HL-60/S4 treated with phorbol 12-myristate 13-acetate at 8.2 ng/mL for 4 days and 3 days (cell line): ENCODE measurements at regions not wholly inside any gene's neighbourhood (a gene's known extent, or its start where the extent isn't known, plus 50 kb on each side); places are given as distances from the start of the nearest gene placed in this dataset.
"Not testable (repeated sequence)": the region's sequence is repeated elsewhere in the genome, so short reads cannot be mapped to it uniquely, and the experiment has no call there.

Experiments used
- in situ Hi-C: fragments of 300-500 bp; cut with MboI; formaldehyde crosslinking; loops from 2 replicates; pipeline ENCODE4 v1.15.0; 2022; ENCODE audit warnings: low sequenced_read_pairs

DNA sequence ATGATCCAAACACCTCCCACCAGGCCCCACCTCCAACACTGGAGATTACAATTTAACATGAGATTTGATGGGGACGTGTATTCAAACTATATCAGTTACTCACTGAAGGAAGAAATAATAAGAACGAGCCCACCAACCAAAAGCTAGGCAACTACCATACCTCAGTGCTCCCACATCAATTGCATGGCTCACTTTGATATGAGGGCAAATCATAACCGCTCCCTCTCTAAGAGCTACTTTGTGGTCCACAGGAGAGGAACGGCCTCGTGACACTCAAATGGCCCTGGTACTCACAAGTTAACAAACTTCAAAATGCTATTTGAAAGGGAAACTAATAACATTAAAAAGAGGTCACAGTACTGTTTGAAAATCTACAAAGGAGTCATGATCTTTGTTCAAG lies 170.7 kb upstream of the SLC7A11 start:
- in situ Hi-C loops, result no loop called here

GRCh38 chr4:138410266-138410665 lies 168.1 kb upstream of the SLC7A11 start:
- in situ Hi-C loops, result no loop called here

DNA sequence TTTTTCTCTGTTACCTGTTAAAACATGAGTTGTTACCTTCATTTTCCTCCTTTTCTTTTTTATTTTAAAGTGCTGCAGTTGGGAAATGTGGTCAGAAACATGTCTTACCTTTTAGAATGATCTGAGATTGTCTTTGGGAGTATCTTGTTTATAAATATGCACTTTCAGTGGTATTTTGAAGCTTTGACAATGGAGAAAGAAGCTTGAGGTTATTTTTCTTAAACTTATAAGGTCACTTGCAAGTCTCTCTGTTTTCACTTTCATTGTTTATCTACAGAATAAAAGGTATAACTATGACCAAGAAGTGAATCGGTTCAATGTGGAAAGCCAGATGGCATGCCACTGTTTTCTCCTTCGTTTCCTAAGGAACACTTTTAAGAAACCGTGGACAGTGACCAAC lies 167.5 kb upstream of the SLC7A11 start:
- in situ Hi-C loops, result no loop called here

- in situ Hi-C loops, result no loop called here
Measured at GRCh38 chr4:138408758-138409157, 166.6 kb upstream of the SLC7A11 start.

DNA sequence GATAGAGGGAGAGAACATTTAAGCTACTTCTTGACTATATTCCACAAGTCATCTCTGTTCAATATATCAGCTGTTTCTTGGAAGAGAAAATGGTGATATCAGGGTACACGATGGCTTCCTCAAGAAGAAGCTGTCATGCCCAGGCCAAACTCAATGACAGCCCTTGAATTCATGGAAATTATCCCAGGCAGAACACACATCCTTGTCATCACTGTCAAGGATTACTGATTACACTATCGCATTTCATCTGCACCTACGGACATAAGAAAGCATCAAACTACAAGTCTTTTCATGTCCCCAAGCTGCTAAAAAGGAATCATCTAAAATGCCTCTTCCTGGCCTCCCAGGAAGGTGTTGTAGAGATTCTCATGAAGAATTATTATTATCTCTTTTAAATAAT lies 165.2 kb upstream of the SLC7A11 start:
- in situ Hi-C loops, result no loop called here

GRCh38 chr4:138406876-138407275 lies 164.7 kb upstream of the SLC7A11 start:
- in situ Hi-C loops, result no loop called here

GRCh38 chr4:138405934-138406567 lies 163.9 kb upstream of the SLC7A11 start:
- in situ Hi-C loops, result no loop called here

DNA sequence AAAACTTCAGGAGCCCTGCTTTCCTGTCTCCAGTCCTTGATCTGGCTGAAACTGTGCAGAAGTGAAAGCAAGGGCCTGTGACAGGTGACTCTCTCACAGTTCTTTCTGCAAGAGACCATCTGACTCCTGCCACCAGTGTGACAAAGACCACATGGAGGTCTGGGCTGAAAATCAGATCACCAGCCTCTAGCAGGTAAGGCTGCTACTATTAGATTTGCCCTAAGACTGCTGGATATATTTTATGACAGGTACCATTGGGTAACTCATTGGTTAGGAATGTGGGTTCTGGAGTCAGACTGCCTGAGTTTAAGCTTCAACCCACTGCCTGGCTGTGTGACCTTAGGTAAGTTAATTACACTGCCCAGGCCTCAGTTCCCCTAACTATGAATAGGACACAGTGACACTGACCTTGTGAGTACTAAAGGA lies 163.3 kb upstream of the SLC7A11 start:
- in situ Hi-C loops, result no loop called here

DNA sequence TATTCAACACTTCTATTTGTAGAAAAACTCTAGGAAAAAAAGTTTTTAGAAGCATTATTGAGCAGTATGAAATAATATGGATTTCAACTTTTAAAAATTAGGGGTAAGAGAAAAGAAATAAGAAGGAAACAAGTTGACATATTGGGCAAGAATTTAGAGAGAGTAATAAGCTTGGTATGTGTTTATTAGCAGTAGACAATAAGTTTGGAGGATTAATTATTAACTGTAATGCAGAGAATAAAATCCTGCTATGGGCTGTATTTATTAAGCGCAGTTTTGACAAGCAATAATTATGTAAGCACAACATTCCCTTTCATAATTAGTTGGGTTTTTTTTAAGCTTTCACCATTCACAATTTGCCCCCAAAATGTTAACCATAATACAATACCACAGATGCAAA lies 162.7 kb upstream of the SLC7A11 start:
- in situ Hi-C loops, result no loop called here

DNA sequence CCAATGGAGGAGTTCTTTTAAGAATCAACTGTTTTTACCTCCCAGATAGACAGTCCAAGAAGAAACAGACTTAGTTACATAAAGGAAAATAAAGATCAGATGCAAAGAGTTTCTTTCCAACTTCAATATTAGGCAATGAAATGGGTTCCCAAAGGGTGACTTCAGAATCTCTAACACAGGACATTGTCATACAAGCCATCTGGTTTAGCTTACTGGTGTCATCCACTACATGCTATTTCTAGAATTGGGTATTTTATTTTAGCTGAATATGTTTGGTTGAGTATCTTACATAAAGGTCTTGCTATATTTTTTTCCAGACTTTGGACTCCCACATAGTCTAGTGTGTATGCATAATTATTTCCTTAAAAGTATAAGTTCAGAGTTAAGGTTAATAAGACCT lies 162.1 kb upstream of the SLC7A11 start:
- in situ Hi-C loops, result no loop called here

GRCh38 chr4:138401334-138401733 lies 159.2 kb upstream of the SLC7A11 start:
- in situ Hi-C loops, result no loop called here

GRCh38 chr4:138400543-138400942 lies 158.4 kb upstream of the SLC7A11 start:
- in situ Hi-C loops, result no loop called here

GRCh38 chr4:138400066-138400465 lies 157.9 kb upstream of the SLC7A11 start:
- in situ Hi-C loops, result no loop called here

DNA sequence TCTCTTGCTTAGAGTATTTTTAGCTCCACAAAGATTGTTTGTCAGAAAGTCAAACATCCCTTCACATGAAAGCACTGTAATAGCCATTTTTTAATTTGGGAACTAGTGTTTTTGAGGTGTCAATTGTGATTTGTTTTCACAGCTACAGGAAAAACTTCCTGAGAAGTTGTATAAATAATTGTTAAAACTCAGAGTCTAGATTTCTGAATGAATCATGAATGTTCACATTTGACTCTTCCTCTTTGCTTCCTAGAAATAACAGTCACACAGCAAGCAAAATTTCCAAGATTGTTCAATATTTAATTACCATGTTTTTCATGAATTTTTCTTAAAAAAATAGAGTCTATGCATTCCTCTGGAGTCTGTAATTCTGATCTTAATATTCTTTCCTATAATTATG lies 156.9 kb upstream of the SLC7A11 start:
- in situ Hi-C loops, result no loop called here

DNA sequence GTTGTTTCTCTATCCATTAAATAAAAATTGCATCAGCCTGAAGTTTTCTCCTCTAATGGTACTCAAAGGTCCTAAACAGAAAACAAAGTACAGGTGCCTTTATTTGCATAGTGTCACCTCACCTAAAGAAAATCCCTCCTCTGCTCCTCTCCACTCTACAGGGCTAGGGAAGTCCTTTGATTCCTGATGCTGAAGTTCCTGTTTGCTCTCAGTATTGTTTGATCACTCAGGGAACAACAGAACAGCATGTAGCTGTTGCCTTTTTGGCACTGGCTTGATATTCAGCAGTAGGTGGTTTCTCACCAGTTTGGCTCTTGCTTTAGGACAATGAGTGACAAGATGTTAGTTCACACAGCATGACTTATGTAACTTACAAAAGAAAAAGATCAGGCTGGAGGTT lies 156.2 kb upstream of the SLC7A11 start:
- in situ Hi-C loops, result no loop called here

DNA sequence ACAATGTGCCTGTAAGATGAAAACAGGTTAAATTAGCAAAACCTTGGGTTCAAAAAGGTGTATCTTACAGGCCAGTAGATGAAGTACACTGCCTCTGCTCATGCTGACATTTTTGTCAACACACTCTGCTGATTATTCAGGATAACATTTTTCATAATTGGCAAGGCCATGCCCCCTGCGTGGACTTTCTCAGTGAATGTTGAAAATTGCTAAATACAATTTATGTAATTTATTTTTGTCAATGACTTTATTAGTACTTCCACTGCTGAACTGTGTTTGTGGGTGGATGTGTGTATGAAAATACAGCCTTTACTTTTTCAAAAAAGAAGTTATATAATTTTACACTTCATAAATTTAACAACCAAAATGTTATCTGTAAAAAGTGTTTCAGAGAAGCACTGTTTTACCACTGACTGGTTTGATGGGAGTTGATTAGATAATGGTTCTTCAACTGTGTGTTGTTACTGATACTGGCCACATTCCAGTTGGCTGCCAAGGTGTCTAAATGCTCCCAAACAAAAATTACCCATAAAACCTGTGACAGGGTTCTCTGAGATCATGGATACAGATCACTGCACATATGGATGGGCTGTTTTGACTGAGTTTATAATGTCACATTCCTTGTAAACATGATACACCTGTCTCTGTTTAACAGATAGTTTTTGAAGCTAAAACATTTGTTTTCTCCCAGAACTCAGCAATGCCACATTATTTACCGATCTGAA lies 151.9 kb upstream of the SLC7A11 start:
- in situ Hi-C loops, result no loop called here

- in situ Hi-C loops, result no loop called here
Measured at GRCh38 chr4:138392751-138393308, 150.7 kb upstream of the SLC7A11 start.

GRCh38 chr4:138389976-138390685 lies 148.0 kb upstream of the SLC7A11 start:
- in situ Hi-C loops, result no loop called here

DNA sequence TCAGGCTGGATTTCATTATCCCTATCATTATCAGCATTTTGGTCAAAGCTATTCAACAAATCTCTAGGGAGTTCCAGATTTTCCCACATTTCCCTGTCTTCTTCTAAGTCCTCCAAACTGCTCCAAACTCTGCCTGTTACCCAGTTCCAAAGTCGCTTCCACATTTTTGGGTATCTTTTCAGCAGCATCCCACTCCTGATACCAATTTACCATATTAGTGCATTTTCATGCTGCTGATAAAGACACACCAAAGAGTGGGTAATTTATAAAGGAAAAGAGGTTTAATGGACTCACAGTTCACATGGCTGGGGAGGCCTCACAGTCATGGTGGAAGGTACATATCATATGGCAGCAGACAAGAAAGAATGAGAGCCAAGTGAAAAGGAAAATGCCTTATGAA lies 132.8 kb upstream of the SLC7A11 start:
- in situ Hi-C loops, result no loop called here

DNA sequence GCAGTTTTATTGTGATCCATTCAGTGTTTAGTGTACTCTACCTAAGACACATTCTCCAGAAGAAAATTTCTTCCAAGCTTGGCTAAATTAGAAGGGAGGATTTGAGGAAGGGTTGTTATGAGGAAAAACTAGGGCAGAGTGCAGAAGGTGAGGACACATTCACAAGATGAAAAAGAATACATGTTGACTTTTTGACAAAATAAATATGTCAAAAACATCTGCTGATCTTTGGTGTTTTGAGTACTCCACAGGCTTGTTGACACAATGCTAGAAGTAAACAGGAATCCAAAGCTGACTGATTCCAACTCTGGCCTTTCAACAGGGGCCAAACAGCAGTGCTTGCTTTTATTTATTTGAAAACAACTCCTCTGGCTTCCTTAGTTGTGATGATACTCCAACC lies 125.8 kb upstream of the SLC7A11 start:
- in situ Hi-C loops, result no loop called here

DNA sequence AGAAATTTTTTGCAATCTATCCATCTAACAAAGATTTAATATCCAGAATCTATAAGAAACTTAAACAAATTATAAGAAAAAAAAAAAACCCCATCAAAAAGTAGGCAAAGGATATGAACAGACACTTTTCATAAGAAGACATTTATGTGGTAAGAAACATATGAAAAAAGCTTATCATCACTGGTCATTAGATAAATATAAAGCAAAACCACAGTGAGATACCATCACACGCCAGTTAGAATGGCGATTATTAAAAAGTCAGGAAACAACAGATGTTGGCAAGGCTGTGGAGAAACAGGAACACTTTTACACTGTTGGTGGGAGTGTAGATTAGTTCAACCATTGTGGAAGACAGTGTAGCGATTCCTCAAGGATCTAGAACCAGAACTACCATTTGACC lies 110.3 kb upstream of the SLC7A11 start:
- in situ Hi-C loops, result not testable (repeated sequence)

DNA sequence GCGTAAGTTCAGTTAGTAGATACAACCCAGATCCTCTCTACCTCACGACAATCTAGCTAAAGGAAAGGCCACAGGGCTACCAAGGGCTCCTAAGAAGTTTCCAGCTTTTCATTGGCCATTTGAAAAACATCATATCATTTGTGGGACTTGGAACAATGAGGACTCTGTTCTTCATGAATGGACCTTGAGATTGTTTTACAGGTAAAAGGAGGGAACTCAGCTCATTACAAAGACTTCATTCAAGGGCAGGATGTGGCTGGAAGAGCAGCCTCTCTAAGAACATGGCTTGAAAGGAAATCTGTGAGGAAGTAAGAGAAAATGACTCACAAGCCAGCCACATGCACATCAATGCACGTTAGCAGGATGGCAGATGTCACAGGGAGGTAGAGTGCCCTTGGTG lies 105.9 kb upstream of the SLC7A11 start:
- in situ Hi-C loops, result no loop called here
